ENCODE measurements at regions not wholly inside any gene's neighbourhood (a gene's known extent, or its start where the extent isn't known, plus 50 kb on each side); places are given as distances from the start of the nearest gene placed in this dataset.

DNA sequence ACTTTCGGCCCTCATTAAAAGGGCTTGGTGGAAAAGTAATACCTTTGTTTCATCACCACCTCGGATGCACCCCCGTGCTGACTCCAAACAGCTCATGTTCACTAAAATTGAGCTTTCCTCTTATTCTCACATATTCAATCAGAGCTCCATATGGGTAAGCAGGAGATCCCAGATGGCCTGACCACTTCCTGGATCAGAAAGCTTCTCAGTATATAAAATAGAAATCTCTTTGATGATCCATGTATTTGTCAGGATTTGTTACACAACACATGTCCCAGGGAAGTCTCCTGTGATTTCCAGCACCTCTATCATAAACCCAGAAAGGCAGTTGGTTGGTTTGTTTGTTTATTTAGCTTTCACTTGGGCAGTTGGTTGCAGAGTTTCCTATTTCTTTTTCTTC lies 402.0 kb downstream of the MLLT3 start:
- Histone ChIP-seq H3K36me3 (no peaks in the 10 kb centered on the region), H3K27me3 (ENCODE audit: low read depth) (no peaks in the 10 kb centered on the region), H3K4me1 (no peaks in the 10 kb centered on the region), H3K4me3 (no peak overlapping the region), H3K9me3 (no peaks in the 10 kb centered on the region), H3K27ac (no peak overlapping the region)
- TF ChIP-seq, protein P1, sequence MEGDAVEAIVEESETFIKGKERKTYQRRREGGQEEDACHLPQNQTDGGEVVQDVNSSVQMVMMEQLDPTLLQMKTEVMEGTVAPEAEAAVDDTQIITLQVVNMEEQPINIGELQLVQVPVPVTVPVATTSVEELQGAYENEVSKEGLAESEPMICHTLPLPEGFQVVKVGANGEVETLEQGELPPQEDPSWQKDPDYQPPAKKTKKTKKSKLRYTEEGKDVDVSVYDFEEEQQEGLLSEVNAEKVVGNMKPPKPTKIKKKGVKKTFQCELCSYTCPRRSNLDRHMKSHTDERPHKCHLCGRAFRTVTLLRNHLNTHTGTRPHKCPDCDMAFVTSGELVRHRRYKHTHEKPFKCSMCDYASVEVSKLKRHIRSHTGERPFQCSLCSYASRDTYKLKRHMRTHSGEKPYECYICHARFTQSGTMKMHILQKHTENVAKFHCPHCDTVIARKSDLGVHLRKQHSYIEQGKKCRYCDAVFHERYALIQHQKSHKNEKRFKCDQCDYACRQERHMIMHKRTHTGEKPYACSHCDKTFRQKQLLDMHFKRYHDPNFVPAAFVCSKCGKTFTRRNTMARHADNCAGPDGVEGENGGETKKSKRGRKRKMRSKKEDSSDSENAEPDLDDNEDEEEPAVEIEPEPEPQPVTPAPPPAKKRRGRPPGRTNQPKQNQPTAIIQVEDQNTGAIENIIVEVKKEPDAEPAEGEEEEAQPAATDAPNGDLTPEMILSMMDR (IDR thresholded peaks at IDR 0.05), result no peak
- intact Hi-C loops (cut with DNase I), result no loop called here
- ATAC-seq, result no peak
- DNase-seq, result no peak

DNA sequence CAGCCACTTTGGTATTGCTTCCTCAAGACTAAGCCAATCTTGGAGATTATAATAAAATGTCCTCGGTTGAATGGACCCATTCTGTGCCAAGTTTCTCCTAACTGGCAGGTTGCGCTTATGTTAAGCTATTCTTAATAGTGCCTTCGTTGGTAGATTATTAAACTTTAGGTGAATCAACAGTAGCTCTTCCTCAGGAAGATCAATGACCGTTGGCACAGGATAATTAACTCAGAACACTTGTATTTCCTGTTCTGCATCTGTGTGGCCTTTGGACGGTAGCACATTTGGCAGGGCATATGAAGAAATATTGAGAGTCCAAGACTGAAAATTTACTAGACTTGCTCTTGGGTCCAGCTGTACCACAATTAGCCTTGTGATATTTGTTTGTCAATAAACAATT lies 402.9 kb downstream of the MLLT3 start:
- no peaks in the 10 kb centered on the region for H3K27me3 ChIP-seq (ENCODE audit: low read depth)
- H3K4me3 ChIP-seq, result no peak overlapping the region
- intact Hi-C loops (cut with DNase I), result no loop called here
- no peak overlapping the region for H3K27ac ChIP-seq
- no peak for DNase-seq
- H3K4me1 ChIP-seq, result no peaks in the 10 kb centered on the region
- H3K36me3 ChIP-seq, result no peaks in the 10 kb centered on the region
- H3K9me3 ChIP-seq, result no peaks in the 10 kb centered on the region
- TF ChIP-seq, protein P1 (IDR thresholded peaks at IDR 0.05), result no peak
- ATAC-seq, result no peak

DNA sequence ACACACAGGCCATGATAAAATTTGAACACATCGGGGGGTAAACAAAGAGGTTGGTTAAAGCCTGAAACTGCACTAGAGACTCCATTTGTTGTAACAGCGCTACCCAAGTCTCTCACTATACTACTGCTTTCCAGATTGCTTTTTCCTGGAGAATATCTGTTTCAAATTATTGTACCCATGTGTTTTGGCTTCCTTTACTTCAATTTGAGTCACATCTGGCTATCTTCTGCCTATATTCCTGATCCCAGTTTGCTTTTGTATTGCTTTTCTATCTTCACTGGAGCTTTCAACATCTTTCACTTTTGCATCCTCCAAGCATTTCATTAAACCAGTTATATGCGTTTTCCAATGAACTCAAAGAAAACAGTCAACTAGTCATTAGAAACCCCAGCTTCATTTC lies 404.7 kb downstream of the MLLT3 start:
- Histone ChIP-seq H3K36me3 (no peaks in the 10 kb centered on the region), H3K27me3 (ENCODE audit: low read depth) (no peaks in the 10 kb centered on the region), H3K27ac (no peak overlapping the region), H3K4me3 (no peak overlapping the region), H3K9me3 (no peaks in the 10 kb centered on the region), H3K4me1 (no peaks in the 10 kb centered on the region)
- no peak for ATAC-seq
- DNase-seq, result no peak
- TF ChIP-seq, protein P1 (IDR thresholded peaks at IDR 0.05), result no peak
- intact Hi-C loops (cut with DNase I), result no loop called here

DNA sequence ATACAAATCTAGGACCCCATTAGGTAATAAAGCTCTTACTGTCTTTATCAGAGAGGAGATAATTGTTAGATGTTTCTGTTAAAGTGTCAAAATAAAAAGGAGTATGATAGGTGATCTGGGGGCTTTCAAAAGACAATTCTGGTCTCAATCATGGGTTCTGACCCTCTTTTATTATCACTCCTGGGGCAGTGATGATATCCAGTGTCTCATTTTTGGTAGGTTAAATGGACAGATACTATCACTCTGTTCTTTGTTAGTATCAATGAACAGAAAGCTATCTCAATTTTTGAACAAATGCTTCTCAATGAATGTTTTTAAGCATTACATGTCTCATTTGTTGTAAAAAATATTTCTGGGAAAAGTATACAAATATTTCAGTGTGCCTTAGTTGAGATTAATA lies 405.9 kb downstream of the MLLT3 start:
- TF ChIP-seq, protein P1 (IDR thresholded peaks at IDR 0.05), result no peak
- intact Hi-C loops (cut with DNase I), result no loop called here
- H3K4me3 ChIP-seq, result no peak overlapping the region

DNA sequence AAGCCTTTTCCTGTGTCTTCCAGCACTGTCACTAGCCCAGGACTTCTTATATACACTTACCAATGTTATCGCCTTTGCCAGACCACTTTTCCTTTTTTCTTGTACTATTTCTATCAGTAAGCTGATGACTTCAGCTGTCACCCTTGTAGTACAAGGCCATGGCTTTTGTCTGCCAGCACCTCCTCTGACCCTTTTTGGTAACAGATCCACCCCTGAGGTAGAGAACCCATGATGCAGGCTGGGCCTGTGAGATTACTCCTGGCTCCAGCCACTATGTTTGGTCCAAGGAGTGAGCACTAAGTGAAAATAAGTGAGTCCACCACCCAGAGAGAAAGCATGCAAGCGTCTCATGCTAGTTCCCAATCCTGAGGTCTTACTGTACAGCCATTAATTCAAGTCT lies 406.7 kb downstream of the MLLT3 start:
- Histone ChIP-seq H3K9me3 (no peaks in the 10 kb centered on the region), H3K27me3 (ENCODE audit: low read depth) (no peaks in the 10 kb centered on the region), H3K4me3 (no peak overlapping the region), H3K27ac (no peak overlapping the region), H3K4me1 (no peaks in the 10 kb centered on the region), H3K36me3 (no peaks in the 10 kb centered on the region)
- intact Hi-C loops (cut with DNase I), result no loop called here
- no peak for DNase-seq
- ATAC-seq, result no peak
- TF ChIP-seq, protein P1 (IDR thresholded peaks at IDR 0.05), result no peak

More for the DNA sequence above, 405.9 kb downstream of the MLLT3 start:
- Histone ChIP-seq H3K27ac (no peak overlapping the region), H3K9me3 (no peaks in the 10 kb centered on the region), H3K36me3 (no peaks in the 10 kb centered on the region), H3K4me1 (no peaks in the 10 kb centered on the region), H3K27me3 (ENCODE audit: low read depth) (no peaks in the 10 kb centered on the region)
- DNase-seq, result no peak
- ATAC-seq, result no peak

DNA sequence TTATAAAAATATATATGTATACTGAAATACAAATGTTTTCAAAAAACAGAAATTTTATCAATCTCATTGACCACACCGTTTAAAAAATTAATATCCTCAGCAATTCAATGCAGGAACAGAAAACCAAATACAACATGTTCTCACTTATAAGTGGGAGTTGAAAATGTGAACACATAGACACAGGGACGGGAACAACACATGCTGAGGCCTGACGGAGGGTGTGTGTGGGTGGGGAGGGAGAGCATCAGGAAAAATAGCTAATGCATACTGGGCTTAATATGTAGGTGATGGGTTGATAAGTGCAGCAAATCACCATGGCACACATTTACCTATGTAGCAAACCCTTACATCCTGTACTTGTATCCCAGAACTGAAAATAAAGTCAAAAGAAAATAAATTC lies 409.5 kb downstream of the MLLT3 start:
- ATAC-seq (no peak), DNase-seq (no peak)
- no peaks in the 10 kb centered on the region for H3K4me1 ChIP-seq
- H3K36me3 ChIP-seq, result no peaks in the 10 kb centered on the region
- intact Hi-C loops (cut with DNase I), result no loop called here
- TF ChIP-seq, protein P1 (IDR thresholded peaks at IDR 0.05), result no peak
- no peaks in the 10 kb centered on the region for H3K27me3 ChIP-seq (ENCODE audit: low read depth)
- no peak overlapping the region for H3K27ac ChIP-seq
- no peaks in the 10 kb centered on the region for H3K9me3 ChIP-seq
- H3K4me3 ChIP-seq, result no peak overlapping the region
